ENCODE measurements at regions not wholly inside any gene's neighbourhood (a gene's known extent, or its start where the extent isn't known, plus 50 kb on each side); places are given as distances from the start of the nearest gene placed in this dataset.

GRCh38 chr10:121311812-121312443 is 286.3 kb downstream of the FGFR2 start:
- H3K9me3 ChIP-seq (ENCODE audit: control insufficient read depth in 1 of 2, insufficient read depth in 1 of 2, low read depth in 1 of 2, low read length in 2 of 2): no peaks in the 10 kb centered on the region
- ATAC-seq: no peak
- no peak overlapping the region for H3K9ac ChIP-seq (ENCODE audit: low read length)
- H3K27me3 ChIP-seq (ENCODE audit: insufficient read depth, low read length): no peaks in the 10 kb centered on the region
- no peaks in the 10 kb centered on the region for H3K79me2 ChIP-seq (ENCODE audit: insufficient read depth, low read length)
- TF ChIP-seq CBX3 (IDR thresholded peaks at IDR 0.05; ENCODE audit: low read depth): no peak
- TF ChIP-seq ELF1 (IDR thresholded peaks at IDR 0.05; ENCODE audit: borderline replicate concordance, low read depth): no peak
- no peak for TF ChIP-seq JUND (IDR thresholded peaks at IDR 0.05)
- no peak for TF ChIP-seq YY1 (IDR thresholded peaks at IDR 0.05; ENCODE audit: extremely low read depth, insufficient replicate concordance, low read depth, low read length)
- no peak for TF ChIP-seq SIN3A (IDR thresholded peaks at IDR 0.05; ENCODE audit: low read depth)
- TF ChIP-seq SP1 (IDR thresholded peaks at IDR 0.05; ENCODE audit: low read depth): no peak
- no peak for TF ChIP-seq SRF (IDR thresholded peaks at IDR 0.05; ENCODE audit: low read depth)
- TF ChIP-seq ZBTB33 (IDR thresholded peaks at IDR 0.05; ENCODE audit: extremely low read depth, insufficient replicate concordance, low read length): no peak
- TF ChIP-seq ATF3 (IDR thresholded peaks at IDR 0.05): no peak
- TF ChIP-seq TCF7L2 (IDR thresholded peaks at IDR 0.05; ENCODE audit: borderline replicate concordance, extremely low read depth, insufficient read depth, insufficient read length): no peak
- TF ChIP-seq REST (IDR thresholded peaks at IDR 0.05; ENCODE audit: low read depth): no peak
- no peak for TF ChIP-seq EZH2 (IDR thresholded peaks at IDR 0.05)
- no peak for TF ChIP-seq CTCF (IDR thresholded peaks at IDR 0.05 in 2 of 3, conservative IDR thresholded peaks at IDR 0.05 in 1 of 3; ENCODE audit: borderline replicate concordance in 1 of 3, insufficient read depth in 1 of 3, low read depth in 2 of 3, low read length in 2 of 3)
- no peak for TF ChIP-seq MAX (IDR thresholded peaks at IDR 0.05)
- no peak for TF ChIP-seq POLR2A (IDR thresholded peaks at IDR 0.05; ENCODE audit: borderline replicate concordance, extremely low read depth, insufficient read depth, insufficient read length)
- no peak for TF ChIP-seq CEBPB (IDR thresholded peaks at IDR 0.05; ENCODE audit: low read depth)
- no peak for TF ChIP-seq FOSL1 (IDR thresholded peaks at IDR 0.05; ENCODE audit: low read depth)
- TF ChIP-seq POLR2AphosphoS5 (IDR thresholded peaks at IDR 0.05; ENCODE audit: low read depth, low read length): no peak
- TF ChIP-seq EGR1 (IDR thresholded peaks at IDR 0.05; ENCODE audit: low read depth): no peak
- TF ChIP-seq RAD21 (IDR thresholded peaks at IDR 0.05; ENCODE audit: low read depth): no peak
- no peak overlapping the region for H3K4me2 ChIP-seq (ENCODE audit: low read length)
- ChIA-PET RAD21 (ENCODE audit: low non-redundant PET in 1 of 2, low total read pairs in 2 of 2, uncharacterized antibody in 2 of 2, unreplicated experiment in 2 of 2) (no interaction called here), CTCF (no interaction called here), POLR2A (no interaction called here)
- no peak overlapping the region for H2AFZ ChIP-seq (ENCODE audit: low read depth, low read length, poor library complexity, severe bottlenecking)
- no peak overlapping the region for H3K27ac ChIP-seq (ENCODE audit: low read depth, low read length)
- H3K9me2 ChIP-seq (ENCODE audit: insufficient read depth): no peaks in the 10 kb centered on the region
- intact Hi-C loops (cut with micrococcal nuclease): no loop called here
- BruUV-seq (replicated peaks): no TSS peak
- H4K20me1 ChIP-seq (ENCODE audit: insufficient read depth): no peaks in the 10 kb centered on the region
- no peak for DNase-seq (ENCODE audit: low read depth, low spot score)
- no peaks in the 10 kb centered on the region for H3K36me3 ChIP-seq (ENCODE audit: control insufficient read depth in 1 of 2, insufficient read depth in 2 of 2, low read length in 2 of 2)
- H3K4me3 ChIP-seq (replicated peaks in 1 of 2; ENCODE audit: low read depth in 1 of 2, low read length in 2 of 2): no peak overlapping the region
- 0 out of 4 replicates have a peak, but pooled peaks cover 0 to 5% of the 10 kb centered on the region in 2 experiments for H3K4me1 ChIP-seq (ENCODE audit: control insufficient read depth in 1 of 2, insufficient read depth in 2 of 2, low read length in 2 of 2)
